ENCODE measurements at regions not wholly inside any gene's neighbourhood (a gene's known extent, or its start where the extent isn't known, plus 50 kb on each side); places are given as distances from the start of the nearest gene placed in this dataset.

DNA sequence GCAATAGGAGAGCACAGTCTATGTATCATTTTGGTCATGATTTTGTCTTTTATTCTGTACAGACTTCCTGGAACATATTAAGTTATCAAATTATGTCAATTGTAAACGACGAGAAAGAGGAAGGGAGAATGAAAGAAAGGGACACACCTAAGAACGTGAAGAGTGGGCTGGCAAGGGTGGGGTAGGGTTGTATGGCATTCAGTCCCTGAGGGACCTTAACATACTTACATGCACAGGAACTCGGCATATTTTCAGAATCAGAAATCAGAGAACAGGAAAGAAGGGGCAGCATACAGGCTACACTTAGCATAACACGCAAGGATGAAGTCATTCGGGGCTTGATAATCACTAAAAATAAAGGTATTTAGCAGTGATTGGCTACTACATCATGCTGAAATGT, 1375.0 kb upstream of the ADGRL3 start:
- no peaks in the 10 kb centered on the region for H3K4me1 ChIP-seq (ENCODE audit: control insufficient read depth, insufficient read depth, low read length)
- H3K4me3 ChIP-seq (ENCODE audit: low read length) = no peak overlapping the region
- no peak overlapping the region for H3K27ac ChIP-seq (ENCODE audit: low read length)
- no peaks in the 10 kb centered on the region for H3K9me3 ChIP-seq (ENCODE audit: control insufficient read depth, insufficient read depth, low read length)
- no peaks in the 10 kb centered on the region for H3K36me3 ChIP-seq (ENCODE audit: control insufficient read depth, insufficient read depth, low read length)
- no CpG with 5 or more reads among the region's 6 CpGs for WGBS (ENCODE audit: insufficient coverage, insufficient read length)
- no peaks in the 10 kb centered on the region for H3K27me3 ChIP-seq (ENCODE audit: control insufficient read depth, insufficient read depth, low read length)
- DNase-seq (ENCODE audit: low read depth, low spot score) = no peak

DNA sequence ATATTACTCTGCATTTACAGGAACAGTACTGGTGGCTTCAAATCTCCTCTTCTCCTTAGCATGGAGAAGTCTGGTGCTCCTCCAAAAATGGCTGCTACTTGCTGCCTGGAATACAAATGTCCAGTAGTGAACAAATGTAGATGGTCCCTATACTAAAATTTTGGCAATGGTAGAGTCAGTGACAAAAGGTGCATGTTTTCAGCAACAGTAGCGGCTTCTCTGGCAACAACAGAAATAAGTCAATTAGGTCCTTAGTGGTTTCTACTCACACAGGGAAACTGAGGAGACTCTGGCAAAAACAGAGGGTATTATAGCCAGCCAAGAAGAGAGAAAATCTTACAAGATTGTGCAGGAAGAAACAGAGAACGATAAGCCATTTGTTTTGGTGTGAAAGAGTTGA, 1368.4 kb upstream of the ADGRL3 start:
- Histone ChIP-seq H3K9me3 (ENCODE audit: control insufficient read depth, insufficient read depth, low read length) (no peaks in the 10 kb centered on the region), H3K4me1 (ENCODE audit: control insufficient read depth, insufficient read depth, low read length) (no peaks in the 10 kb centered on the region), H3K27me3 (ENCODE audit: control insufficient read depth, insufficient read depth, low read length) (no peaks in the 10 kb centered on the region), H3K27ac (ENCODE audit: low read length) (no peak overlapping the region), H3K4me3 (ENCODE audit: low read length) (no peak overlapping the region), H3K36me3 (ENCODE audit: control insufficient read depth, insufficient read depth, low read length) (no peaks in the 10 kb centered on the region)
- no peak for DNase-seq (ENCODE audit: low read depth, low spot score)
- WGBS (ENCODE audit: insufficient coverage, insufficient read length) = no CpG with 5 or more reads among the region's 2 CpGs

DNA sequence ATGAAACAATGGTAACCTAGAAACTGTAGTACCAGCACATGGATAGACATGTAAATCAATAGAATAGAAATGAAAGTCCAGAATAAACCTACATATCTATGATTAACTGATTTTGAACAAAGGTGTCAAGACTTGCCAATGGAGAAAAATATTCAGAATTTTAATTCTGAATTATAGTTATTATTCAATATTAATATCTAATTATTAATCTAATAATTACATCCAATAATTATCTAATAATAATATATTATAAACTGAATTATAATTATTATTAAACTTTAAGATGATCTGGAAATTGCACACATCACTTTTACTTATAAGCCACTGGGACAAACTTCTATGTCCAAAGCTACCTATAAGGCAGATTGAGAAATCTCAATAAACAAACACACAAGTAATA, 1365.2 kb upstream of the ADGRL3 start:
- Histone ChIP-seq H3K27me3 (ENCODE audit: control insufficient read depth, insufficient read depth, low read length) (no peaks in the 10 kb centered on the region), H3K9me3 (ENCODE audit: control insufficient read depth, insufficient read depth, low read length) (no peaks in the 10 kb centered on the region), H3K36me3 (ENCODE audit: control insufficient read depth, insufficient read depth, low read length) (no peaks in the 10 kb centered on the region), H3K4me3 (ENCODE audit: low read length) (no peak overlapping the region), H3K27ac (ENCODE audit: low read length) (no peak overlapping the region), H3K4me1 (ENCODE audit: control insufficient read depth, insufficient read depth, low read length) (no peaks in the 10 kb centered on the region)
- no peak for DNase-seq (ENCODE audit: low read depth, low spot score)

DNA sequence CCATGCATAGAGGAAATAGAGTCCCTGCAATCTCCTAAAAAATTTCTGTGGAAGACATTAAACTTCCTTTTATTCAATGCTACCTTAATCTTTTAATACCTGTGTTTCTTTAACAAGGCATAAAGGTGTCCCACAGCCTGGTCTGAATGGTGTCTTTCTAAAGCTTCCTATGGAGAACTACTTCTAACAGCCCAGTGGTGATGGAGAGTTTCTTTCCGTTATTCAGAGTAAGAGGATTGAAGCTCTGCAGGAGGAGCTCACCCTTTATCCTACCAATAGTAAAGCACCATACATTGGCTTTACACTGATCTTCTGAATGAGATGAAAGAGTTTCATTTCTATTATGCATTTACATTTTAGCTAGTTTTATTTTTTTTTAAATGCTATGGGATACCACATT, 1362.4 kb upstream of the ADGRL3 start:
- no CpG with 5 or more reads among the region's 1 CpG for WGBS (ENCODE audit: insufficient coverage, insufficient read length)
- Histone ChIP-seq H3K27ac (ENCODE audit: low read length) (no peak overlapping the region), H3K4me1 (ENCODE audit: control insufficient read depth, insufficient read depth, low read length) (no peaks in the 10 kb centered on the region), H3K4me3 (ENCODE audit: low read length) (no peak overlapping the region), H3K9me3 (ENCODE audit: control insufficient read depth, insufficient read depth, low read length) (no peaks in the 10 kb centered on the region), H3K36me3 (ENCODE audit: control insufficient read depth, insufficient read depth, low read length) (no peaks in the 10 kb centered on the region), H3K27me3 (ENCODE audit: control insufficient read depth, insufficient read depth, low read length) (no peaks in the 10 kb centered on the region)
- DNase-seq (ENCODE audit: low read depth, low spot score) = no peak

DNA sequence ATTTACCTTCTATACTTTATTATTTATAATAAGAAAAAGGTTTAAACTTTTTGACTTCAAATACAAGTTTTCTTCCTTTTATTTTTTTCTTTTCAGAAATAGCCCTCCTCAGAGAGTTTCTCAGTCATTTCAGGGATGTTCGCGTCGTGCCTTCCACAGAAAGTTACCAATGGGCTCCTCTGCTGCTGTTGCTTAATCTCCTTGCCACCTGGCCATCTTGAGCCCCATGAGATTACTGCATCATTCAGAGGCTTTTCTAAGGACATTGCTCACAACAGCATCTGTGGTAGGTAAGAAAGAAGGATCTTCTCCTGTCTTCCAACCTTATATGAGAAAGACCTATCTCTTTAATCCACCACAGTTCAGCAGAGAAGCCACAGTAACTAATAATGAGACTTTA, 1361.9 kb upstream of the ADGRL3 start:
- Histone ChIP-seq H3K36me3 (ENCODE audit: control insufficient read depth, insufficient read depth, low read length) (no peaks in the 10 kb centered on the region), H3K27ac (ENCODE audit: low read length) (no peak overlapping the region), H3K27me3 (ENCODE audit: control insufficient read depth, insufficient read depth, low read length) (no peaks in the 10 kb centered on the region), H3K4me3 (ENCODE audit: low read length) (no peak overlapping the region), H3K4me1 (ENCODE audit: control insufficient read depth, insufficient read depth, low read length) (no peaks in the 10 kb centered on the region), H3K9me3 (ENCODE audit: control insufficient read depth, insufficient read depth, low read length) (no peaks in the 10 kb centered on the region)
- WGBS (ENCODE audit: insufficient coverage, insufficient read length) = no CpG with 5 or more reads among the region's 3 CpGs
- DNase-seq (ENCODE audit: low read depth, low spot score) = no peak

DNA sequence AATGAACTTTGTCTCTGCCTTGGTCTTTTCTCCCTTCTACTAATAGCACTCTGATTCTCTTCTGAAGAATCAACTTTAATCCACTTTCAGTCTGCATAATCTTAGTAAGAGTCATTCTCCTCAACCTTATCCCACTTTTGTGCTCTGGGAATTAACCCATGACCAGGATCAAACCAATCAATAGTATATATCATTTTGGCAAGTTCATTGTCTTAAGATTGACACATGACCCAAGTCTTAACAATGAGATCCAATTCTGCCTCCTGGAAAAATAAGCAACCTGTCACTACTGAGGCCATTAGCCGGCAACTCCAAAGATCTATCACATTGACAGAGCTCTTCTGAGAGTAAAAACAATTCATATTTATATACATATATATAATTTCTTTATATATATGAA, 1358.4 kb upstream of the ADGRL3 start:
- no peak for DNase-seq (ENCODE audit: low read depth, low spot score)
- H3K9me3 ChIP-seq (ENCODE audit: control insufficient read depth, insufficient read depth, low read length) = no peaks in the 10 kb centered on the region
- no CpG with 5 or more reads among the region's 1 CpG for WGBS (ENCODE audit: insufficient coverage, insufficient read length)
- no peak overlapping the region for H3K27ac ChIP-seq (ENCODE audit: low read length)
- no peaks in the 10 kb centered on the region for H3K27me3 ChIP-seq (ENCODE audit: control insufficient read depth, insufficient read depth, low read length)
- no peaks in the 10 kb centered on the region for H3K4me1 ChIP-seq (ENCODE audit: control insufficient read depth, insufficient read depth, low read length)
- H3K36me3 ChIP-seq (ENCODE audit: control insufficient read depth, insufficient read depth, low read length) = no peaks in the 10 kb centered on the region
- no peak overlapping the region for H3K4me3 ChIP-seq (ENCODE audit: low read length)

DNA sequence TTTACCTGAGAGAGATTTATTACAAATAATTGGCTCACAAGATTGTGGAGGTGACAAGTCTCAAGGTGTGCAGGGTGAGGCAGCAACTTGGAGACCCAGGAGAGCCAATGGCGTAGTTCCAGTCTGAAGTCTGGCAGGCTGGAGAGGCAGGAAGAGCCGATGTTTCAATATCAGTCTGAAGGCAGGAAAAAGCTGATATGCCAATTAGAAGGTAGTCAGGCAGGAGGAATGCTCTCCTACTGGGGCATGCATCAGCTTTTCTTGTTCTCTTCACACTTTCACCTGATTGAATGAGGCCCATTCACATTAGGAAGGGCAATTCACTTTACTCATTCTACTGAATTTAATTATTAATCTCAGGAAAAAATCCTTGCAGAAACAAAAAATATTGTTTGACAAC, 1351.7 kb upstream of the ADGRL3 start:
- no peaks in the 10 kb centered on the region for H3K4me1 ChIP-seq (ENCODE audit: control insufficient read depth, insufficient read depth, low read length)
- no CpG with 5 or more reads among the region's 2 CpGs for WGBS (ENCODE audit: insufficient coverage, insufficient read length)
- H3K27me3 ChIP-seq (ENCODE audit: control insufficient read depth, insufficient read depth, low read length) = no peaks in the 10 kb centered on the region
- no peak for DNase-seq (ENCODE audit: low read depth, low spot score)
- no peaks in the 10 kb centered on the region for H3K36me3 ChIP-seq (ENCODE audit: control insufficient read depth, insufficient read depth, low read length)
- no peaks in the 10 kb centered on the region for H3K9me3 ChIP-seq (ENCODE audit: control insufficient read depth, insufficient read depth, low read length)
- no peak overlapping the region for H3K27ac ChIP-seq (ENCODE audit: low read length)
- no peak overlapping the region for H3K4me3 ChIP-seq (ENCODE audit: low read length)

DNA sequence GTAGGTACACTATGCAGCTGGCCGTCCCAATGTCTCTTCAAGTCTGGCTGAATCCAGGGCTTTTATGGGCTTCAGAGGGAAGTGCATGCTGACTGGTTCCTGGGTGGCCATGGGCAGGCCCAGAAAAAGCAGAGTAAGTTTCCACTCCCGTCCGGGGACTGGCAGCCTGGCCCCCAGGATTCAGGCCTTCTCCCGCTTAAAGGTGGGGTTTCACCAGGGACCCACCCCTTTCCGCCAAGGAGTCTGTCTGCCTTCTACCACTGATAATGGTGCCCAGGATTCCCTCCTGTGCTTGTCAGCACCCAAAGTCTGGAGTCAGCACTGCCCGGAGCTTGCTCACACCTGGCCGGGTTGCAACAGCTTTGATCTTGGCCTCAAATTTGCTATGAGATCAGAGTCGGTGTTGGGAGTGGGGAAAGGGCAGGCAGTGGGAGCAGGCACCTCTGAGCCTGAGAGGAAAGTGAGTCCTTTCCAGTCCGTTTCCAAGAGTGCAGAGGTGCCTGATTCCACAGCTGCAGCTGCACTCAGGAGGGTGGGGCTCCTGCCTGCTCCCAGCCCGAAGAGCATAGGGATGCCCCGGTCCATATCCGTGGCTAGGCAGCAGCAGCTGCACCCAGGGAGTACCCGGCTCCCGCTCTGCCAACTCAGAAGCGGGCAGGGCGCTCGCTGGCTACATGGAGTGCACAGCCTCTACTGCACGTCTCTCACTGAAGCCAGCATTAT, 1344.3 kb upstream of the ADGRL3 start:
- Histone ChIP-seq H3K4me1 (ENCODE audit: control insufficient read depth, insufficient read depth, low read length) (no peaks in the 10 kb centered on the region), H3K4me3 (ENCODE audit: low read length) (no peak overlapping the region), H3K36me3 (ENCODE audit: control insufficient read depth, insufficient read depth, low read length) (no peaks in the 10 kb centered on the region), H3K27ac (ENCODE audit: low read length) (no peak overlapping the region), H3K27me3 (ENCODE audit: control insufficient read depth, insufficient read depth, low read length) (no peaks in the 10 kb centered on the region), H3K9me3 (ENCODE audit: control insufficient read depth, insufficient read depth, low read length) (no peaks in the 10 kb centered on the region)
- WGBS (ENCODE audit: insufficient coverage, insufficient read length) = no CpG with 5 or more reads among the region's 18 CpGs
- DNase-seq (ENCODE audit: low read depth, low spot score) = no peak

DNA sequence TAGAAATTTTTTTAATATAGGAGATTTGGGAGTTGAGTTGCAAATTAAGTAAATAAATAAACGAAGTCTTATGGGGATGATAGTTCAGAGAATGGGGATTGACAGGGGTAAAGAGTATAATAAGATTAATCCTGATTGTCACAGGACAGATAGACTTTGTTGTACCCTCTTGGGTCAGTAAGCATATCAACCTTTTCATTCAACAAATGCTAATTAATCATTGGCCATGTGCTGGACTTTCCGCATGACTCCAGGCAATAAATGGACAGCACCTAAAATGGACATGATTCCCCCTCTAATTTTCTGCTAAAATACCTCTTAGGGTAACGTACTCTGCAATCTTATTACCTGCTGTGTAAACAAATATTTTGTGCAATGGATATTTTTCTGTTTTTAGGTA, 1331.1 kb upstream of the ADGRL3 start:
- Histone ChIP-seq H3K9me3 (ENCODE audit: control insufficient read depth, insufficient read depth, low read length) (no peaks in the 10 kb centered on the region), H3K27ac (ENCODE audit: low read length) (no peak overlapping the region), H3K4me1 (ENCODE audit: control insufficient read depth, insufficient read depth, low read length) (no peaks in the 10 kb centered on the region), H3K4me3 (ENCODE audit: low read length) (no peak overlapping the region), H3K27me3 (ENCODE audit: control insufficient read depth, insufficient read depth, low read length) (no peaks in the 10 kb centered on the region), H3K36me3 (ENCODE audit: control insufficient read depth, insufficient read depth, low read length) (no peaks in the 10 kb centered on the region)
- 100% methylated on average over 1 of the region's 3 CpGs for WGBS (ENCODE audit: insufficient coverage, insufficient read length)
- no peak for DNase-seq (ENCODE audit: low read depth, low spot score)

DNA sequence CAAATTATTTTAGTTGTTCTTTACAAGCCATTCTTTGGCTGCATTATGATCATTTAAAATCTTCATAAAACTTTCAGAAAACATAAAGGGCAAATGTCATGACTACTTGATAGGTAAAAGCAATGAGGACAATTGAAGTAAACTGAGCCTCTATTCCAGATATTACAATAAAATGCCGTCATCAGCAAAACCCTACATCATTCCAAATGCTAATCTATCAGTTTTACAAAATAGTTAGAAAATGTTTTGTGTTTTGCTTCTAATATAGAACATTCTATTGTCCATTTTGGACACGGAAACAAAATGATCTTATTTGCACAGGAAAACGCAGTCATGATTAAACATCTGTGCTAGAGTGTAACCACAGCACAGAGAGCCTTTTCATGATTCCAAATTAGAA, 1330.6 kb upstream of the ADGRL3 start:
- H3K27ac ChIP-seq (ENCODE audit: low read length) = no peak overlapping the region
- no peaks in the 10 kb centered on the region for H3K9me3 ChIP-seq (ENCODE audit: control insufficient read depth, insufficient read depth, low read length)
- no peak overlapping the region for H3K4me3 ChIP-seq (ENCODE audit: low read length)
- no CpG with 5 or more reads among the region's 3 CpGs for WGBS (ENCODE audit: insufficient coverage, insufficient read length)
- DNase-seq (ENCODE audit: low read depth, low spot score) = no peak
- H3K27me3 ChIP-seq (ENCODE audit: control insufficient read depth, insufficient read depth, low read length) = no peaks in the 10 kb centered on the region
- H3K36me3 ChIP-seq (ENCODE audit: control insufficient read depth, insufficient read depth, low read length) = no peaks in the 10 kb centered on the region
- H3K4me1 ChIP-seq (ENCODE audit: control insufficient read depth, insufficient read depth, low read length) = no peaks in the 10 kb centered on the region

DNA sequence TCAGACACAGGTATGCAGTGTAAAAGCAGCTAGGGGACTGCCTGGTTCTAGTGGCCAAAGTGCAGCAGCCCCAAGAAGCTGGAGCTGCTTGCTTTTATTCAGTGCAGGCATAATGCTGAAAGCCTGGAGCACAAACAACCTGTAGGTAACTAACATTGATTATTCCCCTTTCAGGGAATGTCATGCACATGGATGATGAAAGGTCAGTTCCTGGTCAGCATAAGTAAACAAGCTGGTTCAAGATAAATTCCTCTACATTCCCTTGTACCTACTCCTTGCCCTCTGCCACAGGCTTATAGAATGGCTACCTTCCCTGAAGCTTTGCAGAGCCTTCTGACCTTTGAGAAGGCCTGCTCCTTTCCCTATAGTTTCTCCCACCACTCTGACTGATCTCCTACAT, 1318.5 kb upstream of the ADGRL3 start:
- DNase-seq (ENCODE audit: low read depth, low spot score) = no peak
- no peaks in the 10 kb centered on the region for H3K36me3 ChIP-seq (ENCODE audit: control insufficient read depth, insufficient read depth, low read length)
- H3K4me1 ChIP-seq (ENCODE audit: control insufficient read depth, insufficient read depth, low read length) = no peaks in the 10 kb centered on the region
- no peaks in the 10 kb centered on the region for H3K27me3 ChIP-seq (ENCODE audit: control insufficient read depth, insufficient read depth, low read length)
- H3K27ac ChIP-seq (ENCODE audit: low read length) = no peak overlapping the region
- H3K9me3 ChIP-seq (ENCODE audit: control insufficient read depth, insufficient read depth, low read length) = no peaks in the 10 kb centered on the region
- H3K4me3 ChIP-seq (ENCODE audit: low read length) = no peak overlapping the region

All from iPS DF 6.9 (cell line).